Skeletal muscle satellite cell (primary cell): ENCODE measurements at regions not wholly inside any gene's neighbourhood (a gene's known extent, or its start where the extent isn't known, plus 50 kb on each side); places are given as distances from the start of the nearest gene placed in this dataset.
"Not testable (repeated sequence)": the region's sequence is repeated elsewhere in the genome, so short reads cannot be mapped to it uniquely, and the experiment has no call there.

ENCODE experiments used
- H3K27me3 ChIP-seq: 2 replicates; pipeline ENCODE4 v1.7.0; 2013; ENCODE audit warnings: low read length; ENCODE audit not compliant: control insufficient read depth, insufficient read depth
- H3K36me3 ChIP-seq: 2 replicates; pipeline ENCODE4 v1.7.0; 2013; ENCODE audit warnings: mild to moderate bottlenecking, control low read depth, low read length; ENCODE audit not compliant: insufficient read depth
- H3K4me1 ChIP-seq: 2 replicates; pipeline ENCODE4 v1.7.0; 2013; ENCODE audit warnings: low read length; ENCODE audit not compliant: control insufficient read depth, insufficient read depth
- H3K4me2 ChIP-seq: 2 replicates; pipeline ENCODE4 v1.7.0; 2013; ENCODE audit warnings: mild to moderate bottlenecking, low read length
- H3K4me3 ChIP-seq: 2 replicates; pipeline ENCODE4 v1.7.0; 2013; ENCODE audit warnings: low read length
- H3K9ac ChIP-seq: 2 replicates; pipeline ENCODE4 v1.7.0; 2013; ENCODE audit warnings: mild to moderate bottlenecking, low read depth, low read length, moderate library complexity
- H3K9me3 ChIP-seq: replicated peaks from 2 replicates; pipeline ENCODE4 v1.7.0; 2013; ENCODE audit warnings: mild to moderate bottlenecking, control low read depth, low read length

- H3K4me3 ChIP-seq: no peak overlapping the region
- no peaks in the 10 kb centered on the region for H3K27me3 ChIP-seq
- H3K4me1 ChIP-seq: no peaks in the 10 kb centered on the region
- H3K9me3 ChIP-seq: no peaks in the 10 kb centered on the region
- H3K9ac ChIP-seq: no peak overlapping the region
- H3K4me2 ChIP-seq: no peak overlapping the region
- no peaks in the 10 kb centered on the region for H3K36me3 ChIP-seq
Observed at GRCh38 chr4:17238633-17239032, 273.3 kb downstream of the QDPR start.

DNA sequence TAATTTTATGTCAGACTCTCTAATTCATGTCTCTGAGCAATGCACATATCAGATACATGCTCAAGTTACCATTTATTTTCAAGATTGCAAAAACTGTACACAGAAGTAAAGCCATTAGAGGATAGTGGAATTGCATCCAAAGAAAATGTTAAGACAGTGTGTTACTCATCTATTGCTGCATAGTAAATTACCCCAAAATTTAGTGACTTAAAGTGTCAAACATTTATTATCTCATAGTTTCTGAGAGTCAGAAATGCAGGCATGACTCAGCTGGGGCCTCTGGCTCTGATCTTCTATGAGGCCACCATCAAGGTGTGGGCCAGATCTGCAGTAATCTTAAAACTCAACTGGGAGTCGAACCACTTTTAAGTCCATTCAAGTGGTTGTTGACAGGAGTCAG lies 275.2 kb downstream of the QDPR start:
- no peaks in the 10 kb centered on the region for H3K4me1 ChIP-seq
- H3K27me3 ChIP-seq: no peaks in the 10 kb centered on the region
- no peak overlapping the region for H3K4me2 ChIP-seq
- H3K4me3 ChIP-seq: no peak overlapping the region
- no peaks in the 10 kb centered on the region for H3K36me3 ChIP-seq
- no peak overlapping the region for H3K9ac ChIP-seq
- H3K9me3 ChIP-seq: no peaks in the 10 kb centered on the region

DNA sequence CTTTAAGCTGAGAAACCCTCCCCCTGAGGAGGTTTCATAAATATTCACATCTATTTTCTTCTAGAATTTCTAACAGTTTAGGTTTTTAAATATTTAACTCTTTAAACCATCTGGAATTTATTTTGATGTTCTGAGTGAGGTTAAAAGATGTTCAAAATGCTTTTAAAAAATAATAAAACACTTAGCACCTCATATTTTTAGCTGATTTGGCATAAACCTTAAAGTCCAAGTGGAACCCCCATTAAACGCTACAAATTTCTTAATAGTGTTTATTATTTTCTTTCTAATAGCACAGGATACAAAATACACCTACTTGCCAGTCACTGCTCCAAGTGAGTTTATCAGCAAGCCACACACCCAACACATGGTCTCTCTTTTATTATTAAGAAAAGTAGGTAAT lies 277.2 kb downstream of the QDPR start:
- H3K4me1 ChIP-seq: peaks cover 3% of the 10 kb centered on the region
- H3K4me3 ChIP-seq: no peak overlapping the region
- no peaks in the 10 kb centered on the region for H3K36me3 ChIP-seq
- H3K9ac ChIP-seq: no peak overlapping the region
- no peak overlapping the region for H3K4me2 ChIP-seq
- H3K27me3 ChIP-seq: no peaks in the 10 kb centered on the region
- no peaks in the 10 kb centered on the region for H3K9me3 ChIP-seq

- Histone ChIP-seq H3K9ac (no peak overlapping the region), H3K27me3 (no peaks in the 10 kb centered on the region), H3K4me1 (peaks cover 3% of the 10 kb centered on the region), H3K4me2 (no peak overlapping the region), H3K4me3 (no peak overlapping the region), H3K36me3 (no peaks in the 10 kb centered on the region), H3K9me3 (no peaks in the 10 kb centered on the region)
Observed at GRCh38 chr4:17232566-17233253, 279.2 kb downstream of the QDPR start.

DNA sequence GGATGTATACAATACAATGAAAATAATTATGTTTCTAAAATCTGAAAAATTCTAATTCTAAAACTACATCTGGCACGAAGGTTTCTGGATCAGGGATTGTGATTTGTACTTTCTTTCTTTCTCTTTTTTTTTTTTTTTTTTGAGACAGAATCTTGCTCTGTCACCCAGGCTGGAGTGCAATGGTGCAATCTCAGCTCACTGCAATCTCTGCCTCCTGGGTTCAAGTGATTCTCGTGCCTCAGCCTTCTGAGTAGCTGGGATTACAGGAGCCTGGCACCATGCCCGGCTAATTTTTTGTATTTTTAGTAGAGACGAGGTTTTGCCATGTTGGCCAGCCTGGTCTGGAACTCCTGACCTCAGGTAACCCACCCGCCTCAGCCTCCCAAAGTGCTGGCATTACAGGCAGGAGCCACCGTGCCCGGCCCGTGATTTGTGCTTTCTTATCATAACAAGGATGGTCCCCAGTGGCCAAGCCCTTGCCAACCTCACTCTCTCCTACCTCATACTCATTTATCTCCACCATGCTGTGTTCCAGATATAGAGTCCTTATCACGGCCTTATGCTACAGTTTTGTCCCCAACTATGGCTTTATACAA lies 279.9 kb downstream of the QDPR start:
- not testable (repeated sequence) for H3K9ac ChIP-seq, H3K36me3 ChIP-seq, H3K4me1 ChIP-seq, H3K4me3 ChIP-seq, H3K4me2 ChIP-seq, H3K27me3 ChIP-seq, H3K9me3 ChIP-seq

DNA sequence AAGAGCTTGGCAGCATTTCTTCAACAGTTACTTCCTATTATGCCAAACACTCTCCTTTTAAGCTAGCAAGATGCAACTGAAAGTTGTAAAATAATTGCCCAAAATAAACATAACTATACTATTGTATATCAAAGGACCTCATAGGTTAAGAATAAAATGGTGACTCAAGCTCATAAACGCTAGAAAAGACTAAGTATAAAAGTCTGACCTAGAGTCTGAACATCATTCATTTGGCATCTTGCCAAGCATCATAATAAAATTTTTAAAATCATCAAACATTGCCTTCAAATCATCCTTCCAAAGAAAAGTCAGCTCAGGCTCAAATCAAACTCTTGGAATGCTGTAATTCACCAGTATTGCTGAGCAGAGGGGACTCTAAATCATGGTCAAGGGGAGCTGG lies 281.2 kb downstream of the QDPR start:
- Histone ChIP-seq H3K27me3 (no peaks in the 10 kb centered on the region), H3K36me3 (no peaks in the 10 kb centered on the region), H3K9ac (no peak overlapping the region), H3K9me3 (no peaks in the 10 kb centered on the region), H3K4me2 (no peak overlapping the region), H3K4me1 (peaks cover 3% of the 10 kb centered on the region), H3K4me3 (no peak overlapping the region)

DNA sequence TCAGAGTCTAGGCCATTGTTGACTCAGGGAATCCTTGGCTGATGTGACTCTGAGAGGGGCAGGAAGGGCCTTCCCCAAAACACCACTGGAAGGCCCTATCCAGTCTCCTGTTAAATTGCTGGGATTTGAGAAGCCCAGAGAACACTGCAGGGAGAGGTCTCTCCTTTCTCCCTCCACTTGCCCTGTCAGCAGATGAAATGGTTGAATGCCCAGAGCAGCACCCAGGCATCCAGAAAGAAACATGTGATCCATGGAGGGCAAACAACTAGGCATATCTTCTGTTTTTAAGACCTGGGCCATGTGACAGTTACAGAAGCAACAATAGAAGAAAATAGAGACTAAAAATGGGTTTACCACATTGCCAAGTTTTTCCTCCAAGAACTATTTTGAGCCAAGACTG lies 291.1 kb downstream of the QDPR start:
- no peaks in the 10 kb centered on the region for H3K4me1 ChIP-seq
- no peak overlapping the region for H3K9ac ChIP-seq
- H3K4me2 ChIP-seq: no peak overlapping the region
- no peaks in the 10 kb centered on the region for H3K9me3 ChIP-seq
- no peaks in the 10 kb centered on the region for H3K27me3 ChIP-seq
- no peaks in the 10 kb centered on the region for H3K36me3 ChIP-seq
- H3K4me3 ChIP-seq: no peak overlapping the region

- Histone ChIP-seq H3K9me3 (no peaks in the 10 kb centered on the region), H3K27me3 (no peaks in the 10 kb centered on the region), H3K4me3 (no peak overlapping the region), H3K4me2 (no peak overlapping the region), H3K36me3 (no peaks in the 10 kb centered on the region), H3K4me1 (no peaks in the 10 kb centered on the region), H3K9ac (no peak overlapping the region)
Observed at GRCh38 chr4:17218786-17219185, 293.1 kb downstream of the QDPR start.

- H3K27me3 ChIP-seq: no peaks in the 10 kb centered on the region
- H3K36me3 ChIP-seq: no peaks in the 10 kb centered on the region
- no peaks in the 10 kb centered on the region for H3K9me3 ChIP-seq
- H3K4me2 ChIP-seq: no peak overlapping the region
- H3K9ac ChIP-seq: no peak overlapping the region
- H3K4me1 ChIP-seq: no peaks in the 10 kb centered on the region
- no peak overlapping the region for H3K4me3 ChIP-seq
Observed at GRCh38 chr4:17206829-17207801, 304.8 kb downstream of the QDPR start.

GRCh38 chr4:17204908-17205307 lies 306.5 kb upstream of the LDB2 start:
- Histone ChIP-seq H3K4me3 (no peak overlapping the region), H3K9ac (no peak overlapping the region), H3K4me1 (no peaks in the 10 kb centered on the region), H3K27me3 (no peaks in the 10 kb centered on the region), H3K9me3 (no peaks in the 10 kb centered on the region), H3K36me3 (no peaks in the 10 kb centered on the region), H3K4me2 (no peak overlapping the region)

DNA sequence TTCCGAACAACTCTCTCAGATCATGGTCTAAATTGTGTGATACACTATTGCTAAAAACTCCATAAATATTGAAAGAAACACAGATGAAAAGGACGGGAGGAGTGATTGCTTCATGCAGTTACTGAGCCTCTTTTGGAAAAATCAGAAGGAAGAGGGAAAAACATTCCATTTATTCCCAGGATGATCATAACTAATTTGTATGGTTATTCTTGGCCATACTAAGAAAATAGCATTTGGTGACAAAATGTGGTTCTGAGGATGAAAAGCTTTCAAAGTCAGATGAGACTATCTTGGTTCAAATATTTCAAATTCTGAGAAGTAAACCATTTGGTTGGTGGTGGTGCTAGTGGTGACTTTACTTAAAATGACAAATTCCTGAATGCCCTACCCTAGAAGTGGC lies 305.4 kb upstream of the LDB2 start:
- no peaks in the 10 kb centered on the region for H3K36me3 ChIP-seq
- H3K4me2 ChIP-seq: no peak overlapping the region
- no peak overlapping the region for H3K4me3 ChIP-seq
- H3K27me3 ChIP-seq: no peaks in the 10 kb centered on the region
- no peaks in the 10 kb centered on the region for H3K4me1 ChIP-seq
- H3K9me3 ChIP-seq: no peaks in the 10 kb centered on the region
- H3K9ac ChIP-seq: no peak overlapping the region
